ENCODE measurements at regions not wholly inside any gene's neighbourhood (a gene's known extent, or its start where the extent isn't known, plus 50 kb on each side); places are given as distances from the start of the nearest gene placed in this dataset.

DNA sequence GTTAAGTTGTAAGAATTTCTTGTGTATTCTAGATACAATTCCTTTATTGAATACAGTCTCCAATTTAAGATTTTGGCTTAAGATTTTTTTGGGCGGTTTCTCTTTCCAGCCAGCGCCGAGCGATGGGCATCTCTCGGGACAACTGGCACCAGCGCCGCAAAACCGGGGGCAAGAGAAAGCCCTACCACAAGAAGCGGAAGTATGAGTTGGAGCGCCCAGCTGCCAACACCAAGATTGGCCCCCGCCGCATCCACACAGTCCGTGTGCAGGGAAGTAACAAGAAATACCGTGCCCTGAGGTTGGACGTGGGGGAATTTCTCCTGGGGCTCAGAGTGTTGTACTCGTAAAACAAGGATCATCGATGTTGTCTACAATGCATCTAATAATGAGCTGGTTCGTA is 278.7 kb upstream of the TARS1 start:
- no peaks in the 10 kb centered on the region for H3K4me1 ChIP-seq (ENCODE audit: insufficient read depth, low read length)

DNA sequence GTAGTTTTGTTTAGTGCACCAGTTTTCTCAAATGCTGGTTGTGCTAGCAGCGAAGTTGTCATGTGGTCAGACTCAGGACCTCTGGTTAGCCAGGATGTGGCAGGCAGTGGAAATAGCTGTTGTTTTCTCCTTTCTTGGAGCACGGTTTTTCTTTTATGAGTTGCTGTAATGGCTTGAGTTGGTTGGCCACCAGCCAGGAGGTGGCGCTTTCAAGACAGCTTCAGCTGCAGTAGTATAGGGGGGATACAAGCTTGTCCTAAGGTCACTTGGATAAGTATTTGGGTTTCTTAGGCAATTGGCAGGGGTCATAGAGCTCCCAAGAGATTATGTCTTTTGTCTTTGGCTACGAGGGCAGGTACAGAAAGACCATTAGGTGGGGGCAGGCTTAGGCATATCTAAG is 274.2 kb upstream of the TARS1 start:
- Histone ChIP-seq H3K9ac (ENCODE audit: low read depth, low read length) (no peak overlapping the region), H3K27ac (ENCODE audit: low read length) (no peak overlapping the region), H3K36me3 (ENCODE audit: insufficient read depth, low read length) (no peaks in the 10 kb centered on the region), H3K4me1 (ENCODE audit: insufficient read depth, low read length) (no peaks in the 10 kb centered on the region), H3K9me3 (ENCODE audit: insufficient read depth, low read length, severe bottlenecking) (no peaks in the 10 kb centered on the region), H3K4me2 (ENCODE audit: insufficient read depth, low read length) (no peak overlapping the region), H3K27me3 (ENCODE audit: insufficient read depth, low read length, poor library complexity) (no peaks in the 10 kb centered on the region), H4K20me1 (ENCODE audit: insufficient read depth, low read length) (no peaks in the 10 kb centered on the region), H3K79me2 (ENCODE audit: insufficient read depth, low read length) (no peaks in the 10 kb centered on the region), H3K4me3 (ENCODE audit: low read depth in 1 of 2, low read length in 2 of 2) (no peak overlapping the region), H2AFZ (ENCODE audit: low read depth, low read length) (no peak overlapping the region)
- ATAC-seq (ENCODE audit: insufficient read depth, low read depth) = no peak
- TF ChIP-seq EZH2 (IDR thresholded peaks at IDR 0.05; ENCODE audit: borderline replicate concordance, low read depth, low read length, severe bottlenecking) (no peak), CTCF (IDR thresholded peaks at IDR 0.05; ENCODE audit: borderline replicate concordance, extremely low read depth, low read length, poor library complexity, severe bottlenecking) (no peak)
- no peak for DNase-seq

More for the DNA sequence above, 278.7 kb upstream of the TARS1 start:
- H3K9me3 ChIP-seq (ENCODE audit: insufficient read depth, low read length, severe bottlenecking) = no peaks in the 10 kb centered on the region
- DNase-seq (no peak), ATAC-seq (ENCODE audit: insufficient read depth, low read depth) (no peak)
- H3K27ac ChIP-seq (ENCODE audit: low read length) = no peak overlapping the region
- no peak overlapping the region for H2AFZ ChIP-seq (ENCODE audit: low read depth, low read length)
- H3K36me3 ChIP-seq (ENCODE audit: insufficient read depth, low read length) = no peaks in the 10 kb centered on the region
- H3K27me3 ChIP-seq (ENCODE audit: insufficient read depth, low read length, poor library complexity) = no peaks in the 10 kb centered on the region
- no peaks in the 10 kb centered on the region for H3K79me2 ChIP-seq (ENCODE audit: insufficient read depth, low read length)
- no peaks in the 10 kb centered on the region for H4K20me1 ChIP-seq (ENCODE audit: insufficient read depth, low read length)
- no peak overlapping the region for H3K4me2 ChIP-seq (ENCODE audit: insufficient read depth, low read length)
- TF ChIP-seq CTCF (IDR thresholded peaks at IDR 0.05; ENCODE audit: borderline replicate concordance, extremely low read depth, low read length, poor library complexity, severe bottlenecking) (no peak), EZH2 (IDR thresholded peaks at IDR 0.05; ENCODE audit: borderline replicate concordance, low read depth, low read length, severe bottlenecking) (no peak)
- no peak overlapping the region for H3K9ac ChIP-seq (ENCODE audit: low read depth, low read length)
- no peak overlapping the region for H3K4me3 ChIP-seq (ENCODE audit: low read depth in 1 of 2, low read length in 2 of 2)

DNA sequence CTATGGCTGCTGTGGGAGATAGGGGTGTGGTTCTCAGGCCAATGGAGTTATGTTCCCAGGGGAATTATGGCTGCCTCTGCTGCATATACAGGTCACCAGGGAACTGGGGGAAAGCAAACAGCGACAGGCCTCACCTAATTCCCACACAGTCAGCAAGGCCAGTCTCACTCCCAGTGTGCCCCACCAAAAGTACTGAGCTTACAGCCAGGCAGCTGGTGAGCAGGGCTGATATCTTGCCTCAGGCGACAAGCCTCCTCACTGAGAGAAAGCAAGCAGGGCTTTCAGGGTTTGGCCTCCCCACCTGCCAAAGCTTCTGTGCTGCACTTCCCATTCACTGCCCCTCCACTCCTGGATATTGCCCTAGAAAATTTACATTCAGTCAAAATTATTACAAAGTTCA is 273.8 kb upstream of the TARS1 start:
- Histone ChIP-seq H3K4me1 (ENCODE audit: insufficient read depth, low read length) (no peaks in the 10 kb centered on the region), H3K9ac (ENCODE audit: low read depth, low read length) (no peak overlapping the region), H3K4me3 (ENCODE audit: low read depth in 1 of 2, low read length in 2 of 2) (no peak overlapping the region), H3K79me2 (ENCODE audit: insufficient read depth, low read length) (no peaks in the 10 kb centered on the region), H3K27me3 (ENCODE audit: insufficient read depth, low read length, poor library complexity) (no peaks in the 10 kb centered on the region), H3K4me2 (ENCODE audit: insufficient read depth, low read length) (no peak overlapping the region), H4K20me1 (ENCODE audit: insufficient read depth, low read length) (no peaks in the 10 kb centered on the region), H3K27ac (ENCODE audit: low read length) (no peak overlapping the region), H3K36me3 (ENCODE audit: insufficient read depth, low read length) (no peaks in the 10 kb centered on the region), H2AFZ (ENCODE audit: low read depth, low read length) (no peak overlapping the region), H3K9me3 (ENCODE audit: insufficient read depth, low read length, severe bottlenecking) (no peaks in the 10 kb centered on the region)
- TF ChIP-seq CTCF (IDR thresholded peaks at IDR 0.05; ENCODE audit: borderline replicate concordance, extremely low read depth, low read length, poor library complexity, severe bottlenecking) = no peak
- DNase-seq = no peak
- no peak for ATAC-seq (ENCODE audit: insufficient read depth, low read depth)

DNA sequence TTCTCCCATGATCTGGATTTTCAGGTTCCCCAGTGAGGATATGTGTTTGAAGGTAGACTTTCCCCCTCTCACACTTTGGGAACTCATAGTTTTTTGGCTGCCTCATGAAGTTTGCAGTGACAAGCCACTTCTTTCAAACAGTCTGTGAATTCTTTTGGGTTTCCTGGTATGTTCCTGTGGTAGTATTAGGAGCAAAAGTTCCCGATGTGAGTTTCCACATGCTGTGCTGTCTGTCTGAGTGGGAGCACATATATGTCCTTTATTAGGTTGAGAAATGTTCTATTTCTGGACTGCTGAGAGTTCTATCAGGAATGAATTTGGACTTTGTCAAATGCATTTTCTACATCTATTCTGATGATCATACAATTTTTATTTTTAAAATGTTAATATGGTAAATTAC is 273.2 kb upstream of the TARS1 start:
- no peaks in the 10 kb centered on the region for H3K9me3 ChIP-seq (ENCODE audit: insufficient read depth, low read length, severe bottlenecking)
- H3K4me3 ChIP-seq (ENCODE audit: low read depth in 1 of 2, low read length in 2 of 2) = no peak overlapping the region
- no peak overlapping the region for H3K9ac ChIP-seq (ENCODE audit: low read depth, low read length)
- no peaks in the 10 kb centered on the region for H3K36me3 ChIP-seq (ENCODE audit: insufficient read depth, low read length)
- no peak overlapping the region for H3K27ac ChIP-seq (ENCODE audit: low read length)
- no peaks in the 10 kb centered on the region for H4K20me1 ChIP-seq (ENCODE audit: insufficient read depth, low read length)
- H3K4me1 ChIP-seq (ENCODE audit: insufficient read depth, low read length) = no peaks in the 10 kb centered on the region
- H2AFZ ChIP-seq (ENCODE audit: low read depth, low read length) = no peak overlapping the region
- DNase-seq (no peak), ATAC-seq (ENCODE audit: insufficient read depth, low read depth) (no peak)
- no peak for TF ChIP-seq EZH2 (IDR thresholded peaks at IDR 0.05; ENCODE audit: borderline replicate concordance, low read depth, low read length, severe bottlenecking)
- no peak for TF ChIP-seq CTCF (IDR thresholded peaks at IDR 0.05; ENCODE audit: borderline replicate concordance, extremely low read depth, low read length, poor library complexity, severe bottlenecking)
- no peak overlapping the region for H3K4me2 ChIP-seq (ENCODE audit: insufficient read depth, low read length)
- H3K27me3 ChIP-seq (ENCODE audit: insufficient read depth, low read length, poor library complexity) = no peaks in the 10 kb centered on the region
- no peaks in the 10 kb centered on the region for H3K79me2 ChIP-seq (ENCODE audit: insufficient read depth, low read length)
